GM10248 (cell line): ENCODE measurements at regions not wholly inside any gene's neighbourhood (a gene's known extent, or its start where the extent isn't known, plus 50 kb on each side); places are given as distances from the start of the nearest gene placed in this dataset.

Experiments
- CTCF ChIA-PET: fragments of 300-600 bp; sonication (Branson Sonifier 250); formaldehyde crosslinking; extraction: SDS; loops from one replicate; lab custom pipeline; 2021; ENCODE audit warnings: antibody characterized with exemption; lab: Yijun Ruan, JAX
- POLR2A ChIA-PET: fragments of 350-650 bp; sonication (Branson Sonifier 250); formaldehyde crosslinking; extraction: SDS; loops from one replicate; lab custom pipeline; 2020; ENCODE audit warnings: antibody characterized with exemption; lab: Yijun Ruan, JAX
- DNase-seq: peaks from one replicate; pipeline ENCODE4 v3.0.0; 2012; ENCODE audit errors: extremely low spot score
- TF ChIP-seq, protein P1 (sequence below): IDR thresholded peaks from 2 replicates; pipeline ENCODE4 v1.5.1; 2012; ENCODE audit warnings: mild to moderate bottlenecking, low read depth; ENCODE audit errors: extremely low read depth, missing control alignments, control extremely low read depth

DNA sequence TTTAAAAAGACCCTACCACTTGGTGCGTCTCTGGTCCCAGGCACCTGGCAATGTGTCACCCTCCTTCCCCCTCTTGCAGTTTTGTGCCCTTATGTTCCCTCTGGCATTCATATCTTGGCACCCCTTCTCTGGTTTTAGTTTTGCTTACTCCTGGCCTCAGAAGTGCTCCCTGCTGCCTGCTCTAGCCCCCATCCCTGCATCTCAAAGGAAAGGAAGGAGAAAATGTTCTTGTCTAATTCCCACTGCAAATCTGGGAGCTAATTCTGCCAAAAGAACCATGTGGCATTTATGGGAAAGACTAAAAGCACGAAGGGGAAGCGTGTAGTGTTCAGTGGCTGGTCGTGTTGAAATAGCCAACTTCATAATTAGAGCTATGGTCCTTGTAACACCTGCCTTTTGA is 340.1 kb upstream of the RPS6KA3 start:
- TF ChIP-seq, protein P1, sequence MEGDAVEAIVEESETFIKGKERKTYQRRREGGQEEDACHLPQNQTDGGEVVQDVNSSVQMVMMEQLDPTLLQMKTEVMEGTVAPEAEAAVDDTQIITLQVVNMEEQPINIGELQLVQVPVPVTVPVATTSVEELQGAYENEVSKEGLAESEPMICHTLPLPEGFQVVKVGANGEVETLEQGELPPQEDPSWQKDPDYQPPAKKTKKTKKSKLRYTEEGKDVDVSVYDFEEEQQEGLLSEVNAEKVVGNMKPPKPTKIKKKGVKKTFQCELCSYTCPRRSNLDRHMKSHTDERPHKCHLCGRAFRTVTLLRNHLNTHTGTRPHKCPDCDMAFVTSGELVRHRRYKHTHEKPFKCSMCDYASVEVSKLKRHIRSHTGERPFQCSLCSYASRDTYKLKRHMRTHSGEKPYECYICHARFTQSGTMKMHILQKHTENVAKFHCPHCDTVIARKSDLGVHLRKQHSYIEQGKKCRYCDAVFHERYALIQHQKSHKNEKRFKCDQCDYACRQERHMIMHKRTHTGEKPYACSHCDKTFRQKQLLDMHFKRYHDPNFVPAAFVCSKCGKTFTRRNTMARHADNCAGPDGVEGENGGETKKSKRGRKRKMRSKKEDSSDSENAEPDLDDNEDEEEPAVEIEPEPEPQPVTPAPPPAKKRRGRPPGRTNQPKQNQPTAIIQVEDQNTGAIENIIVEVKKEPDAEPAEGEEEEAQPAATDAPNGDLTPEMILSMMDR = no peak
- CTCF ChIA-PET = interaction anchor here (0.8 kb wide), 1 partner anchor 12 kb away, joined by 3 read pairs; no protein-coding TSS in a partner anchor
- POLR2A ChIA-PET = no interaction called here
- DNase-seq = no peak

DNA sequence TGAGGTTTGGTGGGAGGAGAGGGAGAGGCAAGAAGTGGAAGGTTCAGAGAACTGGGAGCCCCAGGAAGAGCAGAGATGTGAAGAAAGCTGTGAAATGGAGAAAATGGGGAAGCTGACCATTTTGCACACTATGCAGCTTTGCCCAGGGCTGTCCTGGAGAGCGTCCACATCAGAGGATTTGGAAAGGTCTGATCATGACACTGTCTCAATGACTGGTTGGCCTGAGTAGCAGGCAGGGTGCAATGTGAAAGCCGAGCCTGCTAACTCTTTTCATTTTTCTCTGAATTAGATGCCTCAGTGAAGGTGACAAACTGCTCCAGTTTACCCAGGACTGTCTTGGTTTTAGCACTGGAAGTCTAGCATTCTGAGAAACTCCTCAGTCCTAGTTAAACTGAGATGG is 330.1 kb upstream of the RPS6KA3 start:
- TF ChIP-seq, protein P1 = no peak
- ChIA-PET CTCF (no interaction called here), POLR2A (no interaction called here)
- no peak for DNase-seq

DNA sequence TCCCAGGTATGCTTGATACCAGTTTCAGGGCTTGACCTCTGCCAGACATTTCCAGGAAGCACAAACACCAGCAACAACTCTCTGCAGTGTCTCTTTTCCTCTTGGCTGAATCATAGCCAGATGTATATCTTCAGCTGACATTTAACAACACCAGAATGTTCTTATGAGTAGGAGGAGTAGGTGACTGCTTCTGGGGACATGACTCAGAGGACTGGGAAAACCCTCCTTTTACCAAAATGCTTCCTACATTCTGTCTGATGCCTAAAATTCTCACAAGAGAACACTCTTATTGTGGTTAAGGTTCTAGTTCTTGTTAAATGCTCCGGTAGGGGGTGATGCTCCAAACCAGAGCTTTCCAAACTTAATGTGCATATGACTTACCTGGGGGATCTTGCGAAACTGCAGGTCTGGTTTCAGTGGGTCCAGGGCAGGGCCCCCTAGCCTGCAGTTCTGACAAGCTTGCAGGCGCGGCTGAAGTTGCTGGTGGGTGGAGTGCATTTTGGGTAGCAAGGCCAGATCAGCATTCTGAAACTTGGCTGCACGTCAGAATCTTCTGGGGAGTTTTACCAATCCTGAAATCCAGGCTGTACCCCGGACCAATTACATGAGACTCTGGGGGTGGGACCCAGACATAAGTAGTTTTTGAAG is 329.3 kb upstream of the RPS6KA3 start:
- ChIA-PET POLR2A (no interaction called here), CTCF (no interaction called here)
- no peak for DNase-seq
- TF ChIP-seq, protein P1 = no peak

DNA sequence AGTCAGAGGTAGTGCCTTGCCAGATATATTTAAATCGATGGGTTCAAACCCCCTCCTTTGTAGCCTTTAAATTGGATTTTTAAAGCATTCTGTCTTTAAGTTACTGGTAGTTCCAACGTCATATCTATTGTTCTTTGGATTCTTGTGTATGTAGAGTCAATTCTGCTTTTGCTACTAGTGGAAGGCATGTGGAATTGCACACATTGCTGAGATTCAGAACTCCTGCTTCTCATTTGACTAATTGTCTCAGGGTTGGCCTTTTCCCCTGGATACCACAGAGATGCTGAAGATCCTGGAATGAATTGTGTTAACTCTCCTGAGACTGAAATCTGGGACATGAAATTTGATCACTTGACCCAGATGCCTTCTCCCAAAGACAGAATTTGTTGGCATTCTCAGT is 328.3 kb upstream of the RPS6KA3 start:
- no peak for DNase-seq
- TF ChIP-seq, protein P1 = no peak
- ChIA-PET CTCF (no interaction called here), POLR2A (no interaction called here)

DNA sequence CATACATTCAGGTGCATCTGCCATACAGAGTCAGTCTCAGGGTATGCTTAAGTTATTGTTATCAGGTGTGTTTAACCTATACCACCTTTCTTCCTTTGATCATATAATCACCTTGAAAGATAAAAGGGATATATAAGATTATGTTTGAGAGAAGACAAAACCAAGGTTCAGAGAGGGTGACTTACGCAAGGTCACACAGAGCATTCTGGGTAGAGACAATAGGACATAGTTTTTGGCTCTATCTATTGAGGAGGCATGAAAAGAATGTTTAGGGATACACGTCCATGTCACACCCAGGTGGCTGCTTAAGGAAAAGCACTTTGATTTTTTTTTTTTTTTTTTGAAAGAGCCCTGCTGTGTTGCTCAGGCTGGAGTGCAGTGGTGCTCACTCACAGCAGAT is 327.1 kb upstream of the RPS6KA3 start:
- ChIA-PET CTCF (no interaction called here), POLR2A (no interaction called here)
- TF ChIP-seq, protein P1 = no peak
- DNase-seq = no peak

DNA sequence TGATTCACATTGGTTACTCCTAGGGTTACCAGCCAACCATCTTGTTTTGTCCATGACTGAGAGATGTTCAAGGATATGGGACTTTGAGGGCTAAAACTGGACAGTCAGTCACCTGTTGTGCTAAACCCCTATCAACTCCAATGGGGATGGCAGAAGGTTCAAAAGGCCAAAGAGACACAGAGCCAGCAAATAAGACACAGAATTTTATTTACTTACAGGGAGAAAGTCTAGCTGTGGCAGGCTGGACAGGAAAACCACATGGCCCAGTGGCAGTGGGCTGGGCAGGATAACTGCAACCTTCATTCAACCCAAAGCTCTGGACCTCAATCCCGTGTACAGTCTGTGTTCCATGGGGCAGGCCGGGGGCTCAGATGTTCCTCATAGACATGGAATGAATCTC is 326.7 kb upstream of the RPS6KA3 start:
- no peak for DNase-seq
- POLR2A ChIA-PET = no interaction called here
- CTCF ChIA-PET = no interaction called here
- TF ChIP-seq, protein P1 = no peak
